K562 (cell line): ENCODE measurements at regions not wholly inside any gene's neighbourhood (a gene's known extent, or its start where the extent isn't known, plus 50 kb on each side); places are given as distances from the start of the nearest gene placed in this dataset.

ENCODE experiments used
- ATAC-seq: fragments of 200-7000 bp; cut with Tn5 transposase; 3 replicates; pipeline ENCODE4 v1.9.1; 2020; ENCODE audit warnings: moderate library complexity
- BruUV-seq: library from RNA; stranded (reverse); fragments of 400-500 nt; replicated peaks from 2 replicates; lab custom pipeline; 2021; lab: Mats Ljungman, UMichigan
- CTCF ChIA-PET: fragments of 300-600 bp; formaldehyde crosslinking; extraction: SDS; loops from one replicate; lab custom pipeline; 2021; ENCODE audit warnings: low intra/inter-chr PET ratio; lab: Yijun Ruan, JAX
- POLR2A ChIA-PET: fragments of 300-600, 350-650 bp; sonication (Branson Sonifier 250); formaldehyde crosslinking; extraction: SDS; loops from one replicate; lab custom pipeline; 2021; ENCODE audit warnings: antibody characterized with exemption, inconsistent platforms; lab: Yijun Ruan, JAX
- DNase-seq, 4 experiments: peaks; one replicate each; pipeline versions ENCODE4 v3.0.0 to v3.0.0-alpha.2; 2011 to 2018; ENCODE audit warnings: low spot score in 3 of 4, mixed read lengths in 3 of 4; ENCODE audit errors: extremely low read depth in 1 of 4
- FAIRE-seq: peaks from 2 replicates; lab custom pipeline; 2011; peaks lifted over from hg19 to GRCh38; lab: Jason Lieb, UNC
- H2AFZ ChIP-seq: 2 replicates; pipeline ENCODE4 v1.6.0; 2011; ENCODE audit warnings: low read depth, low read length, control low read depth, inconsistent platforms
- H3K27ac ChIP-seq: fragments of 200-600 bp; 3 replicates; pipeline ENCODE4 v1.8.0; 2011; ENCODE audit warnings: low read depth, mild to moderate bottlenecking, control low read depth, inconsistent platforms, low read length, moderate library complexity, mixed read lengths; ENCODE audit errors: extremely low read depth
- H3K27me3 ChIP-seq, 2 experiments: fragments of 300-600 bp in 1 of 2; 2 replicates in 1 of 2; 3 replicates in 1 of 2; pipeline versions ENCODE4 v1.6.0 to v1.8.0; 2011; ENCODE audit warnings: inconsistent platforms in 2 of 2, low read length in 2 of 2, mild to moderate bottlenecking in 1 of 2, mixed read lengths in 1 of 2, moderate library complexity in 1 of 2; ENCODE audit not compliant: control insufficient read depth in 2 of 2, insufficient read depth in 2 of 2
- H3K36me3 ChIP-seq: fragments of 300-600 bp; 3 replicates; pipeline ENCODE4 v1.8.0; 2011; ENCODE audit warnings: mild to moderate bottlenecking, low read length, inconsistent platforms; ENCODE audit not compliant: control insufficient read depth, insufficient read depth
- H3K4me1 ChIP-seq, 2 experiments: fragments of 200-600 bp in 1 of 2; replicated peaks in 1 of 2; 2 replicates in 1 of 2; 3 replicates in 1 of 2; pipeline versions ENCODE4 v1.5.1 to v1.8.0; 2011; ENCODE audit warnings: inconsistent platforms in 2 of 2, low read length in 2 of 2, mild to moderate bottlenecking in 1 of 2, mixed read lengths in 1 of 2, moderate library complexity in 1 of 2; ENCODE audit not compliant: control insufficient read depth in 2 of 2, insufficient read depth in 2 of 2
- H3K4me2 ChIP-seq: 2 replicates; pipeline ENCODE4 v1.6.1; 2011; ENCODE audit warnings: low read length, control low read depth, inconsistent platforms, mixed read lengths; ENCODE audit not compliant: insufficient read depth
- H3K4me3 ChIP-seq: fragments of 200-600 bp; sonication (generic), shearing (Covaris generic); 2 replicates; pipeline ENCODE4 v1.5.1; 2016; ENCODE audit warnings: control low read depth, inconsistent platforms
- H3K79me2 ChIP-seq: fragments of 200-600 bp; 3 replicates; pipeline ENCODE4 v1.8.0; 2011; ENCODE audit warnings: low read length, inconsistent platforms; ENCODE audit not compliant: control insufficient read depth, insufficient read depth
- H3K9ac ChIP-seq, 2 experiments: 2 replicates each; pipeline versions ENCODE4 v1.6.0 to v1.6.1; 2011; ENCODE audit warnings: low read depth in 2 of 2, low read length in 2 of 2, control low read depth in 1 of 2, inconsistent platforms in 1 of 2, mild to moderate bottlenecking in 1 of 2, mixed read lengths in 1 of 2; ENCODE audit not compliant: insufficient read depth in 1 of 2
- H3K9me1 ChIP-seq: one replicate; pipeline ENCODE4 v1.6.0; 2011; ENCODE audit warnings: inconsistent platforms, mild to moderate bottlenecking, low read length, moderate library complexity; ENCODE audit not compliant: control insufficient read depth, insufficient read depth
- H3K9me3 ChIP-seq: replicated peaks from 2 replicates; pipeline ENCODE4 v1.5.1; 2011; ENCODE audit warnings: low read depth, low read length, inconsistent platforms; ENCODE audit not compliant: control insufficient read depth, insufficient read depth
- H4K20me1 ChIP-seq: replicated peaks from 2 replicates; pipeline ENCODE4 v1.6.1; 2011; ENCODE audit warnings: low read length, inconsistent platforms, mixed read lengths; ENCODE audit not compliant: control insufficient read depth, insufficient read depth
- BMI1 ChIP-seq: fragments of 150-350 bp; IDR thresholded peaks from 2 replicates; pipeline ENCODE4 v1.6.1; 2014; ENCODE audit warnings: low read length
- BRD9 ChIP-seq: fragments of 450-650 bp; IDR thresholded peaks from 2 replicates; pipeline ENCODE4 v1.6.1; 2018; ENCODE audit warnings: low read depth; ENCODE audit not compliant: partially characterized antibody
- CBX2 ChIP-seq: fragments of 200-600 bp; sonication (generic); IDR thresholded peaks from one replicate; pipeline ENCODE4 v1.6.1; 2012; ENCODE audit warnings: mild to moderate bottlenecking, low read length, inconsistent platforms; ENCODE audit not compliant: insufficient read depth, poor library complexity, severe bottlenecking
- EGR1 ChIP-seq: fragments of 450-650 bp; conservative IDR thresholded peaks from 2 replicates; pipeline ENCODE4 v1.6.1; 2017; ENCODE audit warnings: mild to moderate bottlenecking
- EZH2 ChIP-seq: IDR thresholded peaks from 2 replicates; pipeline ENCODE4 v1.6.1; 2012; ENCODE audit warnings: low read depth, mild to moderate bottlenecking, inconsistent platforms, low read length, borderline replicate concordance
- NFRKB ChIP-seq: fragments of 450-650 bp; IDR thresholded peaks from 2 replicates; pipeline ENCODE4 v1.6.1; 2016; ENCODE audit warnings: low read depth
- PRMT5 ChIP-seq: sonication (generic); formaldehyde crosslinking; IDR thresholded peaks from 2 replicates; pipeline ENCODE4 v1.5.0; 2020; ENCODE audit warnings: missing genetic modification reagents
- ZFP36 ChIP-seq: fragments of 150-350 bp; IDR thresholded peaks from 2 replicates; pipeline ENCODE4 v1.6.1; 2018; ENCODE audit warnings: low read length, low read depth; ENCODE audit not compliant: partially characterized antibody
- ZNF121 ChIP-seq: sonication (generic); formaldehyde crosslinking; conservative IDR thresholded peaks from 2 replicates; pipeline ENCODE4 v1.8.0; 2022; ENCODE audit warnings: missing genetic modification reagents
- WGBS: fragments of 100-300 bp; shearing (Covaris generic); methylation state at CpG from one replicate; pipeline ENCODE4 v1.1.6; 2016; ENCODE audit warnings: low coverage, mixed read lengths; ENCODE audit not compliant: insufficient coverage; ENCODE audit errors: missing lambda C conversion rate; 5-methylcytosine and 5-hydroxymethylcytosine counted together
- in situ Hi-C: fragments of 300-500 bp; cut with MboI; formaldehyde crosslinking; loops from 4 replicates; pipeline ENCODE4 v1.15.0; 2018; ENCODE audit warnings: inconsistent platforms, mixed read lengths
- intact Hi-C: fragments of 100-400 bp; cut with micrococcal nuclease; formaldehyde crosslinking; loops from 2 replicates; pipeline ENCODE4 v1.14.2; 2022
- TF ChIP-seq, protein P1 (sequence below): fragments of 450-650 bp; IDR thresholded peaks from 2 replicates; pipeline ENCODE4 v1.7.0; 2016; ENCODE audit warnings: borderline replicate concordance
- TF ChIP-seq, protein P2 (sequence below): sonication (generic); formaldehyde crosslinking; IDR thresholded peaks from 2 replicates; pipeline ENCODE4 v1.4.0; 2020; ENCODE audit warnings: mild to moderate bottlenecking, missing genetic modification reagents
- TF ChIP-seq, protein P3 (sequence below): fragments of 200-800 bp; sonication (Bioruptor generic); IDR thresholded peaks from 2 replicates; pipeline ENCODE4 v1.6.1; 2017; ENCODE audit warnings: missing genetic modification characterization, missing compliant biosample characterization

DNA sequence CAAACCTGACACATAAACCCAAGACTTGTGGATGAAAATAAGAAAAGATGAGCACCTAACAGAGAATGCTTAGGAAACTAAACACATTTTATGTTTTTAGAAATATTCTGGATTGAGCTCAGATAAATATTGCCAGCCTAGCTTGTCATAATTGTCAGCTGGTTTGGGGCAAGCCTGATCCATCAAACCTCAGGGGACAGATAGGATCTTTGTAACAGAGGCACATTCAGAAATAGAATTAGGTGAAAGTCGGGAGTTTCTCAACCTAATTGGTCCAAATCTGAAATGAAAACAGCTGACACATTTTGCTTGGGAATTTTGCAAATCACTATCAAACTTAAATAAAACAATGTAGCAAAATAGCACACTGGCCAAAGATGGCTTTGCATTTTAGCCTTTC lies 503.7 kb downstream of the ANXA1 start:
- FAIRE-seq (no peak), DNase-seq (no peak), ATAC-seq (no peak)
- Histone ChIP-seq H3K27ac (no peak overlapping the region), H3K36me3 (no peaks in the 10 kb centered on the region), H3K79me2 (no peaks in the 10 kb centered on the region), H3K27me3 (no peaks in the 10 kb centered on the region), H3K4me2 (no peak overlapping the region), H2AFZ (no peak overlapping the region), H4K20me1 (no peaks in the 10 kb centered on the region), H3K9me1 (no peaks in the 10 kb centered on the region), H3K9ac (no peak overlapping the region), H3K4me3 (no peak overlapping the region), H3K9me3 (no peaks in the 10 kb centered on the region), H3K4me1 (no peaks in the 10 kb centered on the region)
- 0% methylated on average over 1 of the region's 1 CpG for WGBS
- intact Hi-C loops (no loop called here), in situ Hi-C loops (no loop called here)
- POLR2A ChIA-PET = no interaction called here
- TF ChIP-seq, protein P1, sequence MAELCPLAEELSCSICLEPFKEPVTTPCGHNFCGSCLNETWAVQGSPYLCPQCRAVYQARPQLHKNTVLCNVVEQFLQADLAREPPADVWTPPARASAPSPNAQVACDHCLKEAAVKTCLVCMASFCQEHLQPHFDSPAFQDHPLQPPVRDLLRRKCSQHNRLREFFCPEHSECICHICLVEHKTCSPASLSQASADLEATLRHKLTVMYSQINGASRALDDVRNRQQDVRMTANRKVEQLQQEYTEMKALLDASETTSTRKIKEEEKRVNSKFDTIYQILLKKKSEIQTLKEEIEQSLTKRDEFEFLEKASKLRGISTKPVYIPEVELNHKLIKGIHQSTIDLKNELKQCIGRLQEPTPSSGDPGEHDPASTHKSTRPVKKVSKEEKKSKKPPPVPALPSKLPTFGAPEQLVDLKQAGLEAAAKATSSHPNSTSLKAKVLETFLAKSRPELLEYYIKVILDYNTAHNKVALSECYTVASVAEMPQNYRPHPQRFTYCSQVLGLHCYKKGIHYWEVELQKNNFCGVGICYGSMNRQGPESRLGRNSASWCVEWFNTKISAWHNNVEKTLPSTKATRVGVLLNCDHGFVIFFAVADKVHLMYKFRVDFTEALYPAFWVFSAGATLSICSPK = no peak
- no peak for TF ChIP-seq BMI1
- TF ChIP-seq, protein P2, sequence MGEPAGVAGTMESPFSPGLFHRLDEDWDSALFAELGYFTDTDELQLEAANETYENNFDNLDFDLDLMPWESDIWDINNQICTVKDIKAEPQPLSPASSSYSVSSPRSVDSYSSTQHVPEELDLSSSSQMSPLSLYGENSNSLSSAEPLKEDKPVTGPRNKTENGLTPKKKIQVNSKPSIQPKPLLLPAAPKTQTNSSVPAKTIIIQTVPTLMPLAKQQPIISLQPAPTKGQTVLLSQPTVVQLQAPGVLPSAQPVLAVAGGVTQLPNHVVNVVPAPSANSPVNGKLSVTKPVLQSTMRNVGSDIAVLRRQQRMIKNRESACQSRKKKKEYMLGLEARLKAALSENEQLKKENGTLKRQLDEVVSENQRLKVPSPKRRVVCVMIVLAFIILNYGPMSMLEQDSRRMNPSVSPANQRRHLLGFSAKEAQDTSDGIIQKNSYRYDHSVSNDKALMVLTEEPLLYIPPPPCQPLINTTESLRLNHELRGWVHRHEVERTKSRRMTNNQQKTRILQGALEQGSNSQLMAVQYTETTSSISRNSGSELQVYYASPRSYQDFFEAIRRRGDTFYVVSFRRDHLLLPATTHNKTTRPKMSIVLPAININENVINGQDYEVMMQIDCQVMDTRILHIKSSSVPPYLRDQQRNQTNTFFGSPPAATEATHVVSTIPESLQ (CRISPR knock-in tag) = no peak
- TF ChIP-seq CBX2 = no peak
- no peak for TF ChIP-seq ZFP36
- TF ChIP-seq BRD9 = no peak
- no peak for TF ChIP-seq EGR1
- TF ChIP-seq ZNF121 (CRISPR knock-in tag) = no peak
- TF ChIP-seq PRMT5 (CRISPR knock-in tag) = no peak
- TF ChIP-seq, protein P3, sequence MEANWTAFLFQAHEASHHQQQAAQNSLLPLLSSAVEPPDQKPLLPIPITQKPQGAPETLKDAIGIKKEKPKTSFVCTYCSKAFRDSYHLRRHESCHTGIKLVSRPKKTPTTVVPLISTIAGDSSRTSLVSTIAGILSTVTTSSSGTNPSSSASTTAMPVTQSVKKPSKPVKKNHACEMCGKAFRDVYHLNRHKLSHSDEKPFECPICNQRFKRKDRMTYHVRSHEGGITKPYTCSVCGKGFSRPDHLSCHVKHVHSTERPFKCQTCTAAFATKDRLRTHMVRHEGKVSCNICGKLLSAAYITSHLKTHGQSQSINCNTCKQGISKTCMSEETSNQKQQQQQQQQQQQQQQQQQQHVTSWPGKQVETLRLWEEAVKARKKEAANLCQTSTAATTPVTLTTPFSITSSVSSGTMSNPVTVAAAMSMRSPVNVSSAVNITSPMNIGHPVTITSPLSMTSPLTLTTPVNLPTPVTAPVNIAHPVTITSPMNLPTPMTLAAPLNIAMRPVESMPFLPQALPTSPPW = no peak
- TF ChIP-seq EZH2 = no peak
- TF ChIP-seq NFRKB = no peak
- BruUV-seq = no TSS peak
- CTCF ChIA-PET = no interaction called here
